GM18498 (cell line): ENCODE measurements at regions not wholly inside any gene's neighbourhood (a gene's known extent, or its start where the extent isn't known, plus 50 kb on each side); places are given as distances from the start of the nearest gene placed in this dataset.
"Not testable (repeated sequence)": the region's sequence is repeated elsewhere in the genome, so short reads cannot be mapped to it uniquely, and the experiment has no call there.

Experiments
- ATAC-seq: cut with Tn5 transposase; IDR thresholded peaks from one replicate; pipeline ENCODE4 v1.9.1; 2021; ENCODE audit warnings: mild to moderate bottlenecking, moderate library complexity; ENCODE audit not compliant: unreplicated experiment

- no peak for ATAC-seq
These were observed 91.6 kb upstream of the H2AZ1 start for GRCh38 chr4:100041646-100042045.

GRCh38 chr4:100034023-100034664 lies 84.1 kb upstream of the H2AZ1 start:
- ATAC-seq: no peak

GRCh38 chr4:100026066-100026465 lies 76.0 kb upstream of the H2AZ1 start:
- ATAC-seq: no peak

GRCh38 chr4:100023800-100024199 lies 73.7 kb upstream of the H2AZ1 start:
- ATAC-seq: no peak

GRCh38 chr4:100022792-100023222 lies 72.7 kb upstream of the H2AZ1 start:
- ATAC-seq: no peak

- no peak for ATAC-seq
These were observed 69.7 kb upstream of the H2AZ1 start for GRCh38 chr4:100019821-100020220.

- no peak for ATAC-seq
These were observed 67.7 kb upstream of the H2AZ1 start for GRCh38 chr4:100017637-100018310.

GRCh38 chr4:100016191-100016590 lies 66.1 kb upstream of the H2AZ1 start:
- ATAC-seq: no peak

- no peak for ATAC-seq
These were observed 64.5 kb upstream of the H2AZ1 start for GRCh38 chr4:100014616-100015015.

GRCh38 chr4:100009490-100009889 lies 59.4 kb upstream of the H2AZ1 start:
- ATAC-seq: no peak

- no peak for ATAC-seq
These were observed 58.0 kb upstream of the H2AZ1 start for GRCh38 chr4:100008048-100008447.

- ATAC-seq: not testable (repeated sequence)
These were observed 56.1 kb upstream of the H2AZ1 start for GRCh38 chr4:100006161-100006560.
